CD1c-positive myeloid dendritic cell (primary cell): ENCODE measurements at regions not wholly inside any gene's neighbourhood (a gene's known extent, or its start where the extent isn't known, plus 50 kb on each side); places are given as distances from the start of the nearest gene placed in this dataset.

ENCODE experiments used
- DNase-seq: peaks from one replicate; pipeline ENCODE4 v3.0.0-alpha.2; 2016; ENCODE audit errors: extremely low spot score

GRCh38 chr5:51034222-51034901, 348.9 kb upstream of the ISL1 start:
- no peak for DNase-seq

- DNase-seq: no peak
Observed at GRCh38 chr5:51039424-51040329, 343.6 kb upstream of the ISL1 start.

- no peak for DNase-seq
Observed at GRCh38 chr5:51043745-51044144, 339.5 kb upstream of the ISL1 start.

- DNase-seq: no peak
Observed at GRCh38 chr5:51047369-51047768, 335.9 kb upstream of the ISL1 start.

- no peak for DNase-seq
Observed at GRCh38 chr5:51053361-51053760, 329.9 kb upstream of the ISL1 start.

GRCh38 chr5:51060953-51061352, 322.3 kb upstream of the ISL1 start:
- DNase-seq: no peak

GRCh38 chr5:51072937-51073336, 310.3 kb upstream of the ISL1 start:
- no peak for DNase-seq

GRCh38 chr5:51082741-51083140, 300.5 kb upstream of the ISL1 start:
- DNase-seq: no peak

- DNase-seq: no peak
Observed at GRCh38 chr5:51091816-51092215, 291.4 kb upstream of the ISL1 start.

- DNase-seq: no peak
Observed at GRCh38 chr5:51095486-51095885, 287.8 kb upstream of the ISL1 start.

- DNase-seq: no peak
Observed at GRCh38 chr5:51096859-51097258, 286.4 kb upstream of the ISL1 start.

- no peak for DNase-seq
Observed at GRCh38 chr5:51099173-51099853, 283.9 kb upstream of the ISL1 start.

- no peak for DNase-seq
Observed at GRCh38 chr5:51104556-51104955, 278.7 kb upstream of the ISL1 start.

GRCh38 chr5:51109786-51110410, 273.4 kb upstream of the ISL1 start:
- no peak for DNase-seq

- DNase-seq: no peak
Observed at GRCh38 chr5:51131266-51131665, 252.0 kb upstream of the ISL1 start.

GRCh38 chr5:51138164-51138563, 245.1 kb upstream of the ISL1 start:
- DNase-seq: no peak

GRCh38 chr5:51148437-51148836, 234.8 kb upstream of the ISL1 start:
- no peak for DNase-seq

- no peak for DNase-seq
Observed at GRCh38 chr5:51156222-51156621, 227.0 kb upstream of the ISL1 start.

GRCh38 chr5:51156838-51157237, 226.4 kb upstream of the ISL1 start:
- DNase-seq: no peak

- DNase-seq: no peak
Observed at GRCh38 chr5:51159164-51159563, 224.1 kb upstream of the ISL1 start.

GRCh38 chr5:51159606-51160005, 223.6 kb upstream of the ISL1 start:
- DNase-seq: no peak

GRCh38 chr5:51162245-51162644, 221.0 kb upstream of the ISL1 start:
- DNase-seq: no peak
